ENCODE measurements at regions not wholly inside any gene's neighbourhood (a gene's known extent, or its start where the extent isn't known, plus 50 kb on each side); places are given as distances from the start of the nearest gene placed in this dataset.
A peak's percentile ranks its signal among the peaks of the same experiment; 100 is the strongest.

GRCh38 chr2:44098891-44099290, 69.8 kb upstream of the PPM1B start:
- H3K9ac ChIP-seq (replicated peaks in 1 of 4; ENCODE audit: extremely low read depth in 1 of 4, low read depth in 3 of 4, low read length in 3 of 4) = no peak overlapping the region
- H3K4me3 ChIP-seq (ENCODE audit: extremely low read depth in 1 of 4, insufficient read depth in 2 of 4, low read depth in 3 of 4, low read length in 4 of 4) = no peak overlapping the region
- H3K9me3 ChIP-seq (ENCODE audit: insufficient read depth in 2 of 2, low read depth in 1 of 2, low read length in 1 of 2) = no peaks in the 10 kb centered on the region
- peaks cover 0 to 3% (median 1%) of the 10 kb centered on the region in 4 experiments; a peak in 2 of 7 replicates for H3K4me1 ChIP-seq (replicated peaks in 1 of 4; ENCODE audit: control insufficient read depth in 3 of 4, insufficient read depth in 4 of 4, low read length in 3 of 4)
- no peaks in the 10 kb centered on the region; a peak in 1 of 7 replicates for H3K27me3 ChIP-seq (replicated peaks in 1 of 4; ENCODE audit: control insufficient read depth in 3 of 4, extremely low read depth in 1 of 4, insufficient read depth in 3 of 4, low read length in 3 of 4)
- H4K5ac ChIP-seq (ENCODE audit: insufficient read length, low read depth, low read length) = no peak overlapping the region
- H3K27ac ChIP-seq (ENCODE audit: low read depth, low read length) = no peak overlapping the region
- FAIRE-seq (no peak), DNase-seq (ENCODE audit: low read depth in 1 of 2, low spot score in 2 of 2) (no peak)
- no peaks in the 10 kb centered on the region for H4K20me1 ChIP-seq (replicated peaks in 1 of 2; ENCODE audit: control insufficient read depth in 1 of 2, insufficient read depth in 2 of 2, low read length in 2 of 2)
- H3K56ac ChIP-seq (replicated peaks; ENCODE audit: insufficient read length, low read depth, low read length) = no peak overlapping the region
- no peaks in the 10 kb centered on the region for H3K79me2 ChIP-seq (ENCODE audit: control insufficient read depth in 1 of 2, insufficient read depth in 2 of 2, low read length in 2 of 2)
- H3K79me1 ChIP-seq (ENCODE audit: low read depth, low read length) = no peaks in the 10 kb centered on the region
- no peaks in the 10 kb centered on the region for H3K36me3 ChIP-seq (ENCODE audit: control insufficient read depth in 2 of 4, insufficient read depth in 4 of 4, low read length in 3 of 4)
- no peak overlapping the region for H2BK15ac ChIP-seq (ENCODE audit: low read length)
- H2AFZ ChIP-seq (ENCODE audit: low read length) = no peak overlapping the region
- H2BK12ac ChIP-seq (ENCODE audit: low read depth, low read length) = 0 out of 2 replicates have a peak overlapping the region, but pooled peaks have one; percentile 41
- no peak overlapping the region for H3K18ac ChIP-seq (ENCODE audit: extremely low read depth, low read length)
- no peak overlapping the region for H3K14ac ChIP-seq (ENCODE audit: insufficient read length)
- no peak overlapping the region for H3K4ac ChIP-seq (replicated peaks; ENCODE audit: insufficient read length, low read depth, low read length)
- POLR2A ChIA-PET (ENCODE audit: partially characterized antibody) = interaction anchor here (1.4 kb wide), 1 partner anchor 10 kb away, joined by 6 read pairs; no protein-coding TSS in a partner anchor
- no peak overlapping the region for H4K91ac ChIP-seq (replicated peaks; ENCODE audit: insufficient read length, low read length)
- H2BK5ac ChIP-seq (ENCODE audit: low read depth, low read length) = no peak overlapping the region
- CTCF ChIA-PET (ENCODE audit: partially characterized antibody) = interaction anchor here (1.0 kb wide), 1 partner anchor 14 kb away, joined by 5 read pairs; no protein-coding TSS in a partner anchor
- no peak overlapping the region for H3K23ac ChIP-seq (ENCODE audit: insufficient read length)
- no peak overlapping the region for H2AK5ac ChIP-seq (ENCODE audit: low read depth, low read length)
- H4K8ac ChIP-seq (ENCODE audit: extremely low read depth, insufficient read depth, low read length) = no peak overlapping the region
- H2BK20ac ChIP-seq (ENCODE audit: low read length) = no peak overlapping the region
- H3K23me2 ChIP-seq (ENCODE audit: low read depth, low read length) = no peaks in the 10 kb centered on the region
- WGBS, 2 experiments (ENCODE audit: extremely low coverage in 1 of 2, insufficient coverage in 1 of 2, insufficient read length in 1 of 2, insufficient replicate concordance in 2 of 2, low coverage in 1 of 2, low lambda C conversion rate in 2 of 2, missing lambda C conversion rate in 1 of 2) = 94% methylated on average over 6 of the region's 6 CpGs; no CpG with 5 or more reads in 1 of the 2 experiments
- no peak overlapping the region for H2BK120ac ChIP-seq (replicated peaks; ENCODE audit: low read depth, low read length)
- no peak overlapping the region for H3K4me2 ChIP-seq (ENCODE audit: insufficient read depth in 1 of 2, low read depth in 2 of 2, low read length in 2 of 2)
- TF ChIP-seq ZNF274 (IDR thresholded peaks at IDR 0.05; ENCODE audit: borderline replicate concordance, extremely low read depth, low read length) (no peak), EZH2 (IDR thresholded peaks at IDR 0.05; ENCODE audit: low read depth, low read length, severe bottlenecking) (no peak), EP300 (IDR thresholded peaks at IDR 0.05; ENCODE audit: borderline replicate concordance in 1 of 2, low read depth in 2 of 2, low read length in 2 of 2) (no peak), ASH2L (IDR thresholded peaks at IDR 0.05; ENCODE audit: low read length) (no peak), CREB1 (IDR thresholded peaks at IDR 0.05) (no peak), TAF7 (optimal IDR thresholded peaks at IDR 0.05; ENCODE audit: borderline replicate concordance, low read depth, low read length) (no peak), SP2 (IDR thresholded peaks at IDR 0.05; ENCODE audit: low read length) (no peak), TEAD4 (IDR thresholded peaks at IDR 0.05; ENCODE audit: low read depth, low read length) (no peak), MAX (IDR thresholded peaks at IDR 0.05) (no peak), BACH1 (IDR thresholded peaks at IDR 0.05; ENCODE audit: low read length) (no peak), SRF (IDR thresholded peaks at IDR 0.05; ENCODE audit: low read depth, low read length) (no peak), MAFK (IDR thresholded peaks at IDR 0.05; ENCODE audit: low read depth, low read length) (no peak), KDM4A (IDR thresholded peaks at IDR 0.05; ENCODE audit: low read depth, low read length, severe bottlenecking) (no peak), NRF1 (IDR thresholded peaks at IDR 0.05; ENCODE audit: low read depth, low read length) (no peak), SAP30 (IDR thresholded peaks at IDR 0.05; ENCODE audit: insufficient read depth, insufficient replicate concordance, low read length) (no peak)
